GM18499 (cell line): ENCODE measurements at regions not wholly inside any gene's neighbourhood (a gene's known extent, or its start where the extent isn't known, plus 50 kb on each side); places are given as distances from the start of the nearest gene placed in this dataset.

Experiments used
- ATAC-seq: cut with Tn5 transposase; IDR thresholded peaks from one replicate; pipeline ENCODE4 v1.9.1; 2021; ENCODE audit warnings: moderate number of reproducible peaks; ENCODE audit not compliant: insufficient read depth, unreplicated experiment

DNA sequence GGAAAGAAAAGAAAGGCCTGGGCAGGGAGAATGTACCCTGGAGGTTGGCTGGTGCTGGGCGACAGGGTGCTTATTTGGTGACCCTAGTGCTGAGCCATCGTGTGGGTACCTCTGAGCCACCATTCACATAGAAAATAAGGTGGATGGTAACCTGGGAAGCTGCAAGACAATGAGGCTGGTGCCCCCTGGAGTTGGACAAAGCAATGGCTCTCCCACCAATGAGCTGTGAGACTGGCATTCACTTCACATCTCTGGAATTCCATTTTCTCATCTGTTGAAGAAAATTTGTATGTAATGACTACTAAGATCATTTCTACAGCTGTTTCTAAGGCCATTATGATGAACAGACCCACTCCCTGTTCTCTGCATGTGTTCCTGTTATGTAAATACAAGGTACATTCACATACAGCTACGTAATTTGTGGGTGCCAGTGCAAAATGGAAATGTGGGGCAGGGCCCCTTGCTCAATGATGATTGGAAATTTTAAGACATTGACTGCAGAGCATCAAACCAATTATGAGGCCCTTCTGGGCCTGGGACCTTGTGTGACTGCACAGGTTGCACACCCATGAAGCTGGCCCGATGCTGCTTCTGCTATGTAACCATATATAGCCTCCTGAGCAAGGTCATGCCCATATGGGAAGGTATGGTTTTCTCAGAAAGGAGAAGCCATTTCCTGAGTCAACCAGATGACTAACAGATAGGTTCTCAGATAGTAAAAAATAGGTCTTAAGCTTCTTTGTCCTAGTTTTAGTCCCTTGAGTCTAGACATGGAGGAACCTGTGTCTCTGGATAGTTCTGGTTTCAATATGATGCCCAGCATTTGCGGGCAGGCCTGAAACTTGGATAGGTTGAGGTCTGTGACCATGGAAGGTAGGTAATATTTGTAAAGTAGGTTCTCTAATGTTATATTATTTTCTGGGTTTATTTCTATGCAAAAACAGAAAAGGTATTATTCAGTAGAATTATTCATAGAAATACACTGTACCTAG is 63.4 kb upstream of the IGF1 start:
- ATAC-seq, result no peak

DNA sequence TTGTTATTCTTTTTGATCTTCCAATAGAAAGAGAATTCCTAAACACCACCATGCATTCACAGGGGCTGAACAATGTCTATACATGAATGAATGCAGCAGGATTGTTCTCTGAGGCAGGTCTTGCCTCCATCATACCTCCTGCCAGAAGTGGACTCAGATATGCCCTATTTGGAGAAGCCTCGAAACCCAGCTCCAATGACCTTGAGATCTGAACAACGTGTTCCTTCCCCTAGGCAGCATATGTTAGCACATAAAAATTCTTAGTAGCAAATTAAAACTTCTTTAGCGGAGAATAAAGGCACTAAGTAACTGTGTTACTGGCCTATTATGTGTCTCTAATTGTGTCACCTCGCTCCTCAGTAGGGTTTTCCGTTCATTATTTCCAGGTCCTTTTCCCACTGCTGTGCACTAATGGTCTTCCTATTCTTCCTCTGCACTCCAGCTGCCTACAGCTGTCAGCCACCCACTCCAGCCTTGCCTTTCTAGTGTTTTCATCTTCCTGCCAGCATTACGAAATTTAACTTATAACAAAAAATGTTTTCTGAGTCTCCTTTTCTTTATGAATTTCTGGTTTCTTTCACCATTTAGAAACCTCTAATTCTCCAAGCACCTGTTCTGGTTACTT is 62.6 kb upstream of the IGF1 start:
- ATAC-seq, result no peak

DNA sequence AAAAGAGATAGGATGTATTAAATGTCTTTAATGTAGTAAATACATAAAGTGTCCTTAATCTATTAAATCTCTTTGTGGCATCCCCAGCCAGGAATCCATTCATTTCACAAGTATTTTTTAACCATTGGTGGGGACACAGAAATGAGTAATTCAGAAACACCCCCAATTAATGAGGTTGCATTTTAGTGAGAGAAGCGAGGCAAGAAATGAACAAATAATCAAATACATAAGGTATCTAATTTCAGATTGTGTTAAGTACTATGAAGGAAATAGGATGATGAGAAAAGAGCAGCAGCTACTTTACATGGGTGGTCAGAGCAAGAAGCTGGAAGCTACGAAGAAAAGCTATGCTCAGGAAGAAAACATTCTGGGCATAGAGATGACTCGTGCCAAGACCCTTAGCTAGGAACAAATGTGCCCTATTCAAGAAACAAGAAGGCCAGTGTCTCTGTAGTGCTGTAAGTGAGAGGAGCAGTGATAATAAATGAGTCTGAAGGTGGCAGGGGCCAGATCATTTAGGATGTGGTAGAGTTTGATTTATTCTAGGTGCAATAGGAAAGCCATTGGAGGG is 60.5 kb upstream of the IGF1 start:
- no peak for ATAC-seq

DNA sequence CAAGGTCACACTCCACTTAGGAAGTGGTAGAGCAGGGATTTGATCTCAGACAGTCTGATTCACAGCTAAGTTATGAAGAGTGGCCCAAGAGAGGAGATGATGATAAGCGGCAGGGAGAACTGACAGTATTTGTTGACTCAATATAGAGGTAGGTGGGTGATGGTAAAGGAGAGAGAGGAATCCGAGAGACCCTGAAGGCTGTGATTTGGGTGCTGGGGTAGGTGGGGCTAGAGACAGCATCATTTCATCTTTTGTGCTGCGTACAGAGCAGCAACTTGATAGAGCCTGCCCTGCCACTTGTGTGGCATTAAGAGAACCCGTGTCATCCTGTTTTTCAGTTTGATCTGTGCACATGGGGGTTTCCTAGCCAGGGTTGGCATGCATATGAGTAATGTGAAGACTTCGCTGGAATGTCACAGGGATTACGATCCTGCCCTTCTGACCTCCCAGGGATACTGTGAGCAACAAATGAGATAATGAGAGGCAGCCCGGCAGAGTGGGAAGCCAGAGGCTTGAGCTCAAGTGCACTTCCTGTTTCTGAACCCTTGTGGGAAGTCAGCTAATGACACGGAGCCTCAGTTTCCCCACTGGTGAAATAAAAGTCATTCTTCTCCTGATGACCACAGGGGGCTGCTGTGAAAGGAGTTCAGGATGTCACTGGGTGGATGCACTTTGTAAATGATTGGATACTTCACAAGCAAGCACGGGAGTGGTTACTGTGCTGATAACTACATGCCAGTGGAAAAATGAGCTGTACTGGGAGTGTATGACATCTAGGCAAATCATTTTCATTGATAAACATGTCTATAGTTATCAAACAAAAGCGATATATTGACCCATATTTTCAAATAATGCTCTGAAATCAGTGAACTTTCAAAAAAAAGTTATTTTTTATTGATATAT is 59.5 kb upstream of the IGF1 start:
- ATAC-seq, result no peak

DNA sequence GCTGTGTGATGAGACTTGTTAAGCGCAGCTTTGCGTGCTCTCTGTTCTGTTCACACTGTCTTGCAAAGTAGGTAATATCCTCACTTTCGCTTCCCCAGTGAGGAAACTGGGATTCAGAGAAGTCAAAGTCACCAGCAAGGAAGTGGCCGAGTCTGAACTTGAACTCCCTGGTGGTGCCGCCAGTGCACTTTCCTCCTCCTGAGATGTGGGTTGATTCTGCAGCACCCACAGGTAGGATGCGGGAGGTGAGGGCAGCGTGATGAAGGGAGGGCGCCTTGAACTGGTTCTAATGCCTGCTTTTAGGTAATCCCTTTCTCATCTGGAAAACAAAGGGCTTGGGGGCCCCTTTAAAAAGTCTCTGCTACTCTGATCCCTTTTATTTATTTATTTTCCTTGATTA is 54.9 kb upstream of the IGF1 start:
- no peak for ATAC-seq

DNA sequence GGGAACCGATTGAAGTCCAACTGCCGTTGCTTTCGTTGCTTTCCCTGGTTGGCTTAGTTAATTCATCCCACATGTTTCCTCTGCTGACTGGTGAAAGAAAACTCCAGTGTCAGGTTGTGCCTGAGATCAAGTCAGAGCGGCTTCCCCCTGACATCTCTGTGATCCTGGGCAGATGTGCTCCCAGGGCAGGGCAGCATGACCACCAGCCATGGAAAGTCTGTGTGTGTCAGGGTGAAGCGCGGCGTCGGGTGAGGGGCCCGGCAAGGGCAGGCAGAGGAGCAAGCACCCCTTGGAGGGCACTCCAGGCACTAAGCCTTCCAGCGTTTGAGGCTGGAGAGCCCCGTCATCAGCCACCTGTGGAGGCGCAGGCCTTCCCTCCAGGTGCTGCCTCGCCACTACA is 54.5 kb upstream of the IGF1 start:
- no peak for ATAC-seq

DNA sequence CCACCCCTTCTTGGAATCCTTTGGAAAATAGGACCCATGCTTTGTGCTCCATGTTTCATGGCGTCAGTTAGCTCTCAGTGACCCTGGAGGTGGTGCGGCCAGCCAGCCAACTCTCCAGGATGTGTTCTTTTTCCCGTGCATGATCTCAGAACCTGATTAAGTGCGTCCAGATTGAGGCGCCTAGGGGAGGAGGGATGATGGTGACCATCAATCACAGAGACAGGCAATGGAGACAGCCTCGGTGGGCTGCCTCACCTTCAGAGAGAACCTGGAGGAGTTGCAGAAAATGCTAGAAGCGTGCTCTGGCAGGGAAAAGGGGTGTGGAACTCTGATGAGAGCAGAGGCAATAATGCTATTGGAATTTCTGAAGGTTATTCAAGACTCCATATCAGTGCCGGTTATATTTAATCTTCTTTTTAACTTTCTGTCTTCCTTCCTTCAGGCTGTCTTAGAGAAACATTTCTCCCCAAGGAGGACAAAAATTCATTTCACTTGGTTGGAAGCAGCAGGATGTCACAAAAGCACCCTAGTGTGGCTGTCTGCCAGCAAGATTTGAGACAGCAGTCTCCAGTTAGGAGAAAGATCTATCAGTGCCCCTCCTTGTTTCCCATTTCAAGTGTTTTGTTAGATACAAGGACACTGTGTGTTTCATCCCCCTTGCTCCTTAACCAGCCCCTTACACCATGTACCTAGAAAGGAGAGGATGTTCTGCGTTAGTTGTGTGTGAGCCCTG is 53.3 kb upstream of the IGF1 start:
- ATAC-seq, result no peak
